ENCODE measurements at regions not wholly inside any gene's neighbourhood (a gene's known extent, or its start where the extent isn't known, plus 50 kb on each side); places are given as distances from the start of the nearest gene placed in this dataset.

GRCh38 chr16:66116163-66117002, 250.1 kb upstream of the CDH5 start:
- no peaks in the 10 kb centered on the region for H3K27me3 ChIP-seq
- H3K4me1 ChIP-seq, result no peaks in the 10 kb centered on the region
- no peak for DNase-seq
- H3K9me3 ChIP-seq, result no peaks in the 10 kb centered on the region
- no peak for TF ChIP-seq POLR2AphosphoS5 (IDR thresholded peaks at IDR 0.05)
- no peak for TF ChIP-seq CTCF (IDR thresholded peaks at IDR 0.05)
- no peak for TF ChIP-seq EP300 (IDR thresholded peaks at IDR 0.05)
- no peak for TF ChIP-seq POLR2A (IDR thresholded peaks at IDR 0.05)
- WGBS, 5 donors, result 80 to 95% (median 90%) methylated on average over 4 of the region's 4 CpGs
- no peaks in the 10 kb centered on the region for H3K36me3 ChIP-seq
- intact Hi-C loops (cut with DNase I; ENCODE audit: low total_unique reads), result no loop called here
- H3K4me3 ChIP-seq, result no peak overlapping the region
- no peak overlapping the region for H3K27ac ChIP-seq

- Histone ChIP-seq H3K4me3 (no peak overlapping the region), H3K27ac (no peak overlapping the region), H3K4me1 (no peaks in the 10 kb centered on the region), H3K36me3 (no peaks in the 10 kb centered on the region), H3K9me3 (no peaks in the 10 kb centered on the region), H3K27me3 (no peaks in the 10 kb centered on the region)
- 59 to 73% (median 61%) methylated on average over 3 of the region's 3 CpGs for WGBS, 5 donors
- intact Hi-C loops (cut with DNase I; ENCODE audit: low total_unique reads), result no loop called here
- TF ChIP-seq EP300 (IDR thresholded peaks at IDR 0.05) (no peak), POLR2AphosphoS5 (IDR thresholded peaks at IDR 0.05) (no peak), POLR2A (IDR thresholded peaks at IDR 0.05) (no peak), CTCF (IDR thresholded peaks at IDR 0.05) (no peak)
- DNase-seq, result no peak
Measured at GRCh38 chr16:66115373-66115772, 251.1 kb upstream of the CDH5 start.

GRCh38 chr16:66113223-66113622, 253.3 kb upstream of the CDH5 start:
- H3K27me3 ChIP-seq, result no peaks in the 10 kb centered on the region
- no peak for DNase-seq
- H3K27ac ChIP-seq, result no peak overlapping the region
- TF ChIP-seq POLR2A (IDR thresholded peaks at IDR 0.05) (no peak), POLR2AphosphoS5 (IDR thresholded peaks at IDR 0.05) (no peak), CTCF (IDR thresholded peaks at IDR 0.05) (no peak), EP300 (IDR thresholded peaks at IDR 0.05) (no peak)
- no peaks in the 10 kb centered on the region for H3K36me3 ChIP-seq
- H3K4me1 ChIP-seq, result no peaks in the 10 kb centered on the region
- WGBS, 5 donors, result 91 to 97% (median 94%) methylated on average over 2 of the region's 2 CpGs
- intact Hi-C loops (cut with DNase I; ENCODE audit: low total_unique reads), result no loop called here
- no peaks in the 10 kb centered on the region for H3K9me3 ChIP-seq
- H3K4me3 ChIP-seq, result no peak overlapping the region

DNA sequence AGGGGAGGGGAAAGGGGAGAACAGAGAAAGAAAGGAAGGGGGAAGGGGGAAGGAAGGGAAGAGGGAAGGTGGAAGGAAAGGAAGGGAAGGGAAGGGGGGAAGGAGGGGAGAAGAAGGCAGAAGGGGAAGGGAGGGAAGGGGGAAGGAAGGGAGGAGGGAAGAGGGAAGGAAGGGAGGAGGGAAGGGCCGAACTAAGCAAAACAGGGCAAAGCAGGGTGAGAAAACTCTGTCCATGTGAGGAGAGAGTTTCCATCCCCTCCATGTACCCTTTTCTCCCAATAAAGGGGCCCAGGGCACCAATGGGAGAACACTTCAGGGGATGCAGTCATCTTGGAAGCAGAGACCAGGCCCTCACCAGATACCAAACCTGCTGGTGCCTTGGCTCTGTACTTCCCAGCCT, 256.8 kb upstream of the CDH5 start:
- TF ChIP-seq POLR2A (IDR thresholded peaks at IDR 0.05) (no peak), POLR2AphosphoS5 (IDR thresholded peaks at IDR 0.05) (no peak), EP300 (IDR thresholded peaks at IDR 0.05) (no peak)
- Histone ChIP-seq H3K27me3 (no peaks in the 10 kb centered on the region), H3K4me1 (no peaks in the 10 kb centered on the region), H3K27ac (no peak overlapping the region), H3K4me3 (no peak overlapping the region), H3K36me3 (no peaks in the 10 kb centered on the region), H3K9me3 (no peaks in the 10 kb centered on the region)
- WGBS, 5 donors, result 63 to 80% (median 67%) methylated on average over 1 of the region's 1 CpG
- DNase-seq, result no peak
- intact Hi-C loops (cut with DNase I; ENCODE audit: low total_unique reads), result no loop called here

GRCh38 chr16:66107661-66108060, 258.8 kb upstream of the CDH5 start:
- Histone ChIP-seq H3K36me3 (no peaks in the 10 kb centered on the region), H3K27me3 (no peaks in the 10 kb centered on the region), H3K4me3 (no peak overlapping the region), H3K27ac (no peak overlapping the region), H3K9me3 (no peaks in the 10 kb centered on the region), H3K4me1 (no peaks in the 10 kb centered on the region)
- 75 to 86% (median 81%) methylated on average over 1 of the region's 1 CpG for WGBS, 5 donors
- DNase-seq, result no peak
- intact Hi-C loops (cut with DNase I; ENCODE audit: low total_unique reads), result no loop called here
- TF ChIP-seq EP300 (IDR thresholded peaks at IDR 0.05), result no peak
- no peak for TF ChIP-seq POLR2AphosphoS5 (IDR thresholded peaks at IDR 0.05)
